Endothelial cell of hepatic sinusoid (primary cell): ENCODE measurements at regions not wholly inside any gene's neighbourhood (a gene's known extent, or its start where the extent isn't known, plus 50 kb on each side); places are given as distances from the start of the nearest gene placed in this dataset.
"Not testable (repeated sequence)": the region's sequence is repeated elsewhere in the genome, so short reads cannot be mapped to it uniquely, and the experiment has no call there.

Source experiments
- in situ Hi-C: cut with HindIII; loops from 2 replicates; pipeline ENCODE4 v1.10.0; 2017; ENCODE audit warnings: low sequenced_read_pairs

GRCh38 chr1:70667494-70668170 is 256.6 kb downstream of the CTH start:
- in situ Hi-C loops: loop anchor here (10.0 kb wide), 1 partner anchor 237 kb away; no protein-coding TSS in a partner anchor

- in situ Hi-C loops: no loop called here
Measured at GRCh38 chr1:70671006-70671405, 259.9 kb downstream of the CTH start.

GRCh38 chr1:70672442-70672888 is 261.4 kb downstream of the CTH start:
- in situ Hi-C loops: no loop called here

GRCh38 chr1:70674941-70675685 is 264.0 kb downstream of the CTH start:
- in situ Hi-C loops: no loop called here

- in situ Hi-C loops: no loop called here
Measured at GRCh38 chr1:70675737-70676156, 264.7 kb downstream of the CTH start.

GRCh38 chr1:70685300-70686286 is 274.5 kb downstream of the CTH start:
- in situ Hi-C loops: no loop called here

- in situ Hi-C loops: no loop called here
Measured at GRCh38 chr1:70688580-70688979, 277.5 kb downstream of the CTH start.

GRCh38 chr1:70706381-70707037 is 295.4 kb downstream of the CTH start:
- in situ Hi-C loops: no loop called here

GRCh38 chr1:70707214-70707613 is 296.1 kb downstream of the CTH start:
- in situ Hi-C loops: no loop called here

GRCh38 chr1:70714149-70714548 is 303.1 kb downstream of the CTH start:
- in situ Hi-C loops: no loop called here

GRCh38 chr1:70717211-70717610 is 306.1 kb downstream of the CTH start:
- in situ Hi-C loops: no loop called here

GRCh38 chr1:70717656-70718055 is 306.6 kb downstream of the CTH start:
- in situ Hi-C loops: no loop called here

GRCh38 chr1:70718086-70718630 is 307.1 kb downstream of the CTH start:
- in situ Hi-C loops: no loop called here

- in situ Hi-C loops: no loop called here
Measured at GRCh38 chr1:70719154-70719553, 308.1 kb downstream of the CTH start.

- in situ Hi-C loops: no loop called here
Measured at GRCh38 chr1:70720109-70720508, 309.0 kb downstream of the CTH start.

- in situ Hi-C loops: no loop called here
Measured at GRCh38 chr1:70720521-70720920, 309.5 kb downstream of the CTH start.

GRCh38 chr1:70727886-70728489 is 316.9 kb downstream of the CTH start:
- in situ Hi-C loops: no loop called here

GRCh38 chr1:70736518-70736917 is 311.1 kb downstream of the PTGER3 start:
- in situ Hi-C loops: not testable (repeated sequence)

GRCh38 chr1:70737125-70737524 is 310.5 kb downstream of the PTGER3 start:
- in situ Hi-C loops: no loop called here

- in situ Hi-C loops: no loop called here
Measured at GRCh38 chr1:70738624-70739023, 309.0 kb downstream of the PTGER3 start.
